ENCODE measurements at regions not wholly inside any gene's neighbourhood (a gene's known extent, or its start where the extent isn't known, plus 50 kb on each side); places are given as distances from the start of the nearest gene placed in this dataset.

DNA sequence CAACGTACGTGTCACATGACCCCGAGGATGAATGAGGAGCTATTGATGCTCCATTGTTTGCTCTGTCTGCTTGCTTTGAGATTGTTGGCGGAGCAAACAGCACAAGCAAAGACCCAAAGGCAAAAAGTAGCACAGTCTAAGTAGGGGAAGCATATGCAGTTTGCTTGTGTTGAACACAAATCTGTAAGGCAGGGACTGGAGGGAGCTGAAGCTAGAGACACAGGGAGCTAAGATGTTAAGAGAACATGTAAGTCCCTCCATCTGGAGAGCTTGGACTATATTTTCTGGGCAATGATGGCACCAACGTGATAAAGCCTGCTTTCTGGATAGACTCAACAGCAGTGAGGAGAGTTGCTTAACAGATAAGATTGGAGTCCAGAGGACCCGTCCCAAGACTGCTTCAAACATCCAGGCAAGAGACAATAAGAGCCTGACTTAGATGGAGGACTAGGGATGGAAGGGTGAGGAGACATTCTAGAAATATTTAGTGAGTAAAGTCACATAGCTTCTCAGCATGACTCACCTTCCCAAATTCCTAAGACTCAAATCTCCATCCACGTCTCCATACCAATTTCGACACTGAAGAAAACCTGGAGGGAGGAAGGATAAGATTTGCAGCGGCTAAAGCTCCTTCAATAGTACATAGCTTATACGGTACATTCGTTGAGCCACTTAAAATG lies 88.1 kb upstream of the KLF7 start:
- TF ChIP-seq CTCF (IDR thresholded peaks at IDR 0.05): no peak
- no peak for TF ChIP-seq EZH2 (IDR thresholded peaks at IDR 0.05)

Measured in neural progenitor cell (in vitro differentiated cells).